HepG2 (cell line): ENCODE measurements at regions not wholly inside any gene's neighbourhood (a gene's known extent, or its start where the extent isn't known, plus 50 kb on each side); places are given as distances from the start of the nearest gene placed in this dataset.
"Not testable (repeated sequence)": the region's sequence is repeated elsewhere in the genome, so short reads cannot be mapped to it uniquely, and the experiment has no call there.

Experiments
- ELF1 ChIP-seq: sonication (generic); formaldehyde crosslinking; IDR thresholded peaks from 2 replicates; pipeline ENCODE4 v1.4.0; 2020; ENCODE audit warnings: missing genetic modification reagents
- ETV5 ChIP-seq: IDR thresholded peaks from 2 replicates; pipeline ENCODE4 v1.6.1; 2018; ENCODE audit warnings: missing biosample characterization, missing genetic modification reagents, inconsistent platforms, borderline replicate concordance
- FOXJ3 ChIP-seq: sonication (generic); formaldehyde crosslinking; IDR thresholded peaks from 2 replicates; pipeline ENCODE4 v1.4.0; 2020; ENCODE audit warnings: missing genetic modification reagents, mild to moderate bottlenecking, borderline replicate concordance
- FOXK1 ChIP-seq: sonication (generic); formaldehyde crosslinking; IDR thresholded peaks from 2 replicates; pipeline ENCODE4 v1.4.0; 2020; ENCODE audit warnings: low read depth, missing genetic modification reagents, borderline replicate concordance
- GABPB1 ChIP-seq: IDR thresholded peaks from 2 replicates; pipeline ENCODE4 v1.6.1; 2016; ENCODE audit warnings: mild to moderate bottlenecking, missing genetic modification reagents, moderate library complexity, missing compliant biosample characterization
- GATAD2A ChIP-seq: IDR thresholded peaks from 2 replicates; pipeline ENCODE4 v1.6.1; 2016
- HDAC1 ChIP-seq: sonication (generic); formaldehyde crosslinking; IDR thresholded peaks from 2 replicates; pipeline ENCODE4 v1.5.1; 2020; ENCODE audit warnings: mild to moderate bottlenecking, missing genetic modification reagents
- HDAC2 ChIP-seq: sonication (generic); formaldehyde crosslinking; IDR thresholded peaks from 2 replicates; pipeline ENCODE4 v1.4.0; 2020; ENCODE audit warnings: missing genetic modification reagents
- MED1 ChIP-seq: sonication (generic); formaldehyde crosslinking; IDR thresholded peaks from 2 replicates; pipeline ENCODE4 v1.4.0; 2020; ENCODE audit warnings: missing genetic modification reagents
- MEF2D ChIP-seq: sonication (generic); formaldehyde crosslinking; IDR thresholded peaks from 2 replicates; pipeline ENCODE4 v1.5.1; 2020; ENCODE audit warnings: mild to moderate bottlenecking, missing genetic modification reagents
- MIER2 ChIP-seq: IDR thresholded peaks from 2 replicates; pipeline ENCODE4 v1.6.1; 2016; ENCODE audit warnings: missing biosample characterization, missing genetic modification reagents
- PATZ1 ChIP-seq: sonication (generic); formaldehyde crosslinking; IDR thresholded peaks from 2 replicates; pipeline ENCODE4 v1.4.0; 2020; ENCODE audit warnings: missing genetic modification reagents
- PHF21A ChIP-seq: sonication (generic); formaldehyde crosslinking; IDR thresholded peaks from 2 replicates; pipeline ENCODE4 v1.5.0; 2020; ENCODE audit warnings: mild to moderate bottlenecking, missing genetic modification reagents
- SALL2 ChIP-seq: sonication (generic); formaldehyde crosslinking; IDR thresholded peaks from 2 replicates; pipeline ENCODE4 v1.8.1; 2023; ENCODE audit warnings: mild to moderate bottlenecking, missing genetic modification reagents, inconsistent platforms
- SOX13 ChIP-seq, 3 experiments: fragments of 450-650 bp in 1 of 3; sonication (generic) in 1 of 3; formaldehyde crosslinking in 1 of 3; IDR thresholded peaks in 2 of 3; conservative IDR thresholded peaks in 1 of 3; 2 replicates each; pipeline versions ENCODE4 v1.5.0 to v1.6.1; 2016 to 2020; ENCODE audit warnings: antibody characterized with exemption in 1 of 3, mild to moderate bottlenecking in 1 of 3, missing compliant biosample characterization in 1 of 3, missing genetic modification reagents in 1 of 3, moderate library complexity in 1 of 3
- SOX6 ChIP-seq, 2 experiments: fragments of 450-650 bp in 1 of 2; sonication (generic) in 1 of 2; formaldehyde crosslinking in 1 of 2; IDR thresholded peaks; 2 replicates each; pipeline versions ENCODE4 v1.4.0 to v1.6.1; 2017 to 2020; ENCODE audit warnings: antibody characterized with exemption in 1 of 2, mild to moderate bottlenecking in 1 of 2, missing genetic modification reagents in 1 of 2
- SP5 ChIP-seq: IDR thresholded peaks from 2 replicates; pipeline ENCODE4 v1.6.1; 2016; ENCODE audit warnings: low read depth, borderline replicate concordance
- ZNF232 ChIP-seq: sonication (generic); formaldehyde crosslinking; IDR thresholded peaks from 2 replicates; pipeline ENCODE4 v1.4.0; 2020; ENCODE audit warnings: missing genetic modification reagents, borderline replicate concordance
- ZNF276 ChIP-seq: sonication (generic); formaldehyde crosslinking; IDR thresholded peaks from 2 replicates; pipeline ENCODE4 v1.4.0; 2020; ENCODE audit warnings: mild to moderate bottlenecking, low read depth, missing genetic modification reagents
- ZNF556 ChIP-seq: sonication (generic); formaldehyde crosslinking; IDR thresholded peaks from 2 replicates; pipeline ENCODE4 v1.4.0; 2020; ENCODE audit warnings: mild to moderate bottlenecking, missing genetic modification reagents, borderline replicate concordance
- ZNF574 ChIP-seq: sonication (generic); formaldehyde crosslinking; IDR thresholded peaks from 2 replicates; pipeline ENCODE4 v1.4.0; 2020; ENCODE audit warnings: missing genetic modification reagents
- ZNF605 ChIP-seq: sonication (generic); formaldehyde crosslinking; IDR thresholded peaks from 2 replicates; pipeline ENCODE4 v1.8.0; 2022; ENCODE audit warnings: mild to moderate bottlenecking, missing genetic modification reagents

- TF ChIP-seq PATZ1 (CRISPR knock-in tag) (peak; percentile 34; the same call in 1 of the 2 replicates), FOXK1 (peak; percentile 83; the same call in 1 of the 2 replicates), HDAC2 (CRISPR knock-in tag) (peak; percentile 71), ZNF276 (peak; percentile 40; the same call in 1 of the 2 replicates), ZNF556 (CRISPR knock-in tag) (peak; percentile 29; the same call in 1 of the 2 replicates), MEF2D (0 out of 2 replicates have a peak, but pooled peaks have one; percentile 37), ETV5 (peak; percentile 61; the same call in 1 of the 2 replicates), MED1 (CRISPR knock-in tag) (peak; percentile 68), PHF21A (0 out of 2 replicates have a peak, but pooled peaks have one; percentile 18), GABPB1 (peak; percentile 30; the same call in 1 of the 2 replicates), SP5 (peak; percentile 92), ELF1 (CRISPR knock-in tag) (peak; percentile 53), ZNF605 (CRISPR knock-in tag) (peak; percentile 70; the same call in 1 of the 2 replicates), FOXJ3 (peak; percentile 55; the same call in 1 of the 2 replicates), MIER2 (CRISPR knock-in tag) (peak; percentile 64; the same call in 1 of the 2 replicates), SOX6 (CRISPR knock-in tag; IDR thresholded peaks at IDR 0.05) (peak; percentile 54), SOX13 (CRISPR knock-in tag; conservative IDR thresholded peaks at IDR 0.05 in 1 of 2, IDR thresholded peaks at IDR 0.05 in 1 of 2) (peak in 1 of 2 experiments; percentile 66; a peak in 2 of 4 replicates), SALL2 (CRISPR knock-in tag) (0 out of 2 replicates have a peak, but pooled peaks have one; percentile 37), ZNF232 (CRISPR knock-in tag) (0 out of 2 replicates have a peak, but pooled peaks have one; percentile 29), GATAD2A (CRISPR knock-in tag) (peak; percentile 75), ZNF574 (CRISPR knock-in tag) (0 out of 2 replicates have a peak, but pooled peaks have one; percentile 13), HDAC1 (peak; percentile 53; the same call in 1 of the 2 replicates)
- TF ChIP-seq SOX6, SOX13 (IDR thresholded peaks at IDR 0.05): not testable (repeated sequence)
Observed at GRCh38 chr15:53893468-53893867, 84.8 kb upstream of the UNC13C start (continued).
